Activated CD4-positive, alpha-beta T cell treated with anti-CD3 and anti-CD28 coated beads, Interleukin-2, Interleukin-6, amounts not matched to agents 100 ng/mL and 50 ng/mL, durations not matched to agents 16 hours and 8 hours (primary cell): ENCODE measurements at regions not wholly inside any gene's neighbourhood (a gene's known extent, or its start where the extent isn't known, plus 50 kb on each side); places are given as distances from the start of the nearest gene placed in this dataset.
"Not testable (repeated sequence)": the region's sequence is repeated elsewhere in the genome, so short reads cannot be mapped to it uniquely, and the experiment has no call there.

Experiments
- DNase-seq: peaks from one replicate; pipeline ENCODE4 v3.0.0-alpha.2; 2020

DNA sequence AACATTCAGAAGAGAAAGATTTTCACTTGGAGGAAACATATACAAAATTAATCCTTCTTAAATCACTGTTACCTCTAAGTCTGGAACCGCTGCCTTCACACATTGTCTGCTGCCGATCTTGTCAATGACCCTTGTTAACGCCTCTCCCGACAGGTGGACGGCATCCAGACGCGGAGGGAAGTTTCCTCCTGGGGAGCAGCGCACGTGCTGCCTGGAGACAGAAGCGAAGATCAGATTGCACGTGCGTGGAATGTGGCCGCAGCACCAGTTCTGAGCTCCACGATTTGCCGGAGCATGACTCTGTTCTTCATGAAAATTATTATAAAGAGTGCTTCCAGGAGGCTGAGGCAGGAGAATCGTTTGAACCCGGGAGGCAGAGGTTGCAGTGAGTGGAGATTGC lies 183.6 kb upstream of the IRX4 start:
- DNase-seq: no peak

DNA sequence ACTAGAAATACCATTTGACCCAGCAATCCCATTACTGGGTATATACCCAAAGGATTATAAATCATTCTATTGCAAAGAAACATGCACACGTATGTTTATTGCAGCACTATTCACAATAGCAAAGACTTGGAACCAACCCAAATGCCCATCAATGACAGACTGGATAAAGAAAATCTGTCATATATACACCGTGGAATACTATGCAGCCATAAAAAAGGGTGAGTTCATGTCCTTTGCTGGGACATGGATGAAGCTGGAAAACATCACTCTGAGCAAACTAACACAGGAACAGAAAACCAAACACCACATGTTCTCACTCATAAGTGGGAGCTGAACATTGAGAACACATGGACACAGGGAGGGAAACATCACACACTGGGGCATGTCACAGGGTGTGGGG lies 180.7 kb upstream of the IRX4 start:
- DNase-seq: not testable (repeated sequence)

DNA sequence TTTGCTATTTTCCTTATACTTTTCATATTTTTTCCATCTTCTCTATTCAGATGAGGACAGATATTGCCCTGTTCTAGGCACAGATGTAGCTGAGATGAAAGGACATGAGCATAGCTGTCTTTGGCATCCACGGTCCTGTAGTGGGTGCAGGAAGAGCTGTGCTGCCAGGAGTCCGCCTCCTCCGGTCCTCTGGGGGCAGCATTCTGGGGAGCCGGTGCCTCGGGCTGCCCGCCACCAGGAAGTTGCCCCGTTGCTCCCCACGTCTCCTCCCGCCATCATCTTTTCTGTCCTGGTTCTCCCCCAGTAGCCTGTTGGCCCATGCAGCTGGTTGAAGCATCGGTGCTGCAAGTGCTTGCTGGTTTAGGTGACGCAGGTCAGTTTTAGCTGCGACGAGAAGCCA lies 170.0 kb upstream of the IRX4 start:
- DNase-seq: no peak

DNA sequence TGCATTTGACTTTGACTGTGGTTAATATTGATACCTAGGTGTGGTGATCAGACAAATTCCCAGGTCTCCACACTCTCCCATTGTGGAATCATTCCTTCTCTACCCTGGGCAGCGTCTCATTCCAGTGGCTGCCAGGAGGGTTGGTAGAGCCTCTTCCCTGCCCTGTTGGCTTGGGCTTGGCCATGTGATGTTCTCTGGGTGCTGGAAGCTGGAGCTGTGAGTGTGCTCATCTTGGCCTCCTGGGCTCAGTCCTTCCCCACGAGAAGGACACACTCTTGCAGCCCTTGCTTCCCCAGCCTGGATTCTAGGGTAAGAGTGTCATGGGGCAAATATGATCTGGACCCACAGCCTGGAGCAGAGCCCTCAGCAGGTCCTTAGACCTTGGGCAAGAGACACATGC lies 167.2 kb upstream of the IRX4 start:
- DNase-seq: no peak

DNA sequence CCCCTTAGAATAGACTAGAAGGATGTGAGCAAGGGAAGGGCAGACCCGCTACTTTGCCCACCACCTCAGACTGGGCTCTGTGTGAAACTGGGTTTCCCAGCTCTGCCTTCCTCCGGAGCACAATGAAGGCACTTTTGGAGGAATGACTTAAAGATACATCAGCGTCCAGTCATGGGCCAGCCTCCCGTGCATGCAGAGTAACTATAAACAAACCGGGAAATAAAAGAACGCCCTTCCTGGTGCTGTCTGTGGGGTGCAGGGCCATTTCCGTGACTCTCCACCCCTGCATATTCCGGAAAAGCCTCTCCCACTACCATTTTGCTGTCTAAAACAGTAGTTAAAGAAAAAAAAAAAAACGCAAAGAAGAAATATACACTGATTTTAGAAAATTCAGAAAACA lies 165.9 kb upstream of the IRX4 start:
- DNase-seq: no peak

DNA sequence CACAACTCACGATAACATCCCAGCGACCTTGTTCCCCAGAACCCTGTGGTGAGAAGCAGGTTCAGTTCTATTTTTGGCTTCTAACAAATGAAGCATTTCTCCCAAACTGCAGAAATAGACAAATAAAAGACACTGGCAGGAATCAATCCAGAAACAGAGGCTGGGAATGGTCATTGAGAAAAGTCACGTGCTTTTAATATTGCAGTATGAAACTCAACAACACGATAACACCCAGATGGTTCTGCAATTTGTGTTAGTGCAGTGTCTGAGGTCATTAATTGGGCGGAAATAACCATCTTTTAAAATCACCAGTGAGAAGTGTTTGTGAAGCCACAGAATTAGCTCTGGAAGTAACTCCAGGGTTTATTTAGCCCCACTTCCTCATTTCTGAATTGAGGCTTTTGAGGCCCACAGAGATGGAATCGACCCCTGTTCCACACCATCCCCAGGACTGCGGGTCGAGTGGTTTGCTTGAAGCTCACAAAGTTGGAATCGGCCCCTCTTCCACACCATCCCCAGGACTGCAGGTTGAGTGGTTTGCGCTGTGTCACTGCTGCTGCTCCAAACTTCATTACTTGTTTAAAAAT lies 164.7 kb upstream of the IRX4 start:
- no peak for DNase-seq

DNA sequence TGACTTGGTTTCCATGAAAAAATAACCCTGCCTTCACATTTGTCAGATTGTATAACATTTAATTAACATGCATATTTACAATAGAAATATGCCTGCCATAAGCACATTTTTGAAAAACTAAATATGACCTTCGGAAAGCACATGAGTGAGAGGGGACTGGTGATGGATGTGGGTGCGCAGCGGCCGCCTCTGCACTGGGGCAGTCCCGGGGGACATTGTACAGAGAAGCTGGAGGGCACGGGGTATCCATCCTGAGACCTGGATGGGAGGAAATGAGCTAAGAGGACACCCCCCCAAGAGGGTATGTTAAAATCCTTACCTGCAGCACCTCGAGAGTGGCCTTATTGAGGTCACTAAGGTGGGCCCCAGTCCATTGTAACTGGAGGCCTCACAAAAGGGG lies 161.3 kb upstream of the IRX4 start:
- DNase-seq: no peak

DNA sequence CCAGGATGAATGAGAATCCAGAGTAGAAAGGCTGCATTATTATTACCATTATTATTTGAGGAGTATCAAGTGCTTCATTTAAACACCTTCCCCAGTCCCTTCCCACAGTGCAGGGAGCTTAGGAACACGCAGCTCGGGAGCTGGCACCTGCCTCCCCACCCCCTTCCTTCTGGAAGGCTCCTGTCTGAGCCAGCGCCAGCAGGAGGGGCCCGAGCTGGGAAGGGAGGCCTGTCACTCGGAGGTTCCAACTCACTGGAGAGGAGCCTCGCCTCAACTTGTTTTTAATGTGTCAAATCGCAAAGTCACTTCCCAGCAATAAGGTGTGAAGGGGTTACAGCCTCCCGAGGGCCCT lies 156.4 kb upstream of the IRX4 start:
- no peak for DNase-seq

DNA sequence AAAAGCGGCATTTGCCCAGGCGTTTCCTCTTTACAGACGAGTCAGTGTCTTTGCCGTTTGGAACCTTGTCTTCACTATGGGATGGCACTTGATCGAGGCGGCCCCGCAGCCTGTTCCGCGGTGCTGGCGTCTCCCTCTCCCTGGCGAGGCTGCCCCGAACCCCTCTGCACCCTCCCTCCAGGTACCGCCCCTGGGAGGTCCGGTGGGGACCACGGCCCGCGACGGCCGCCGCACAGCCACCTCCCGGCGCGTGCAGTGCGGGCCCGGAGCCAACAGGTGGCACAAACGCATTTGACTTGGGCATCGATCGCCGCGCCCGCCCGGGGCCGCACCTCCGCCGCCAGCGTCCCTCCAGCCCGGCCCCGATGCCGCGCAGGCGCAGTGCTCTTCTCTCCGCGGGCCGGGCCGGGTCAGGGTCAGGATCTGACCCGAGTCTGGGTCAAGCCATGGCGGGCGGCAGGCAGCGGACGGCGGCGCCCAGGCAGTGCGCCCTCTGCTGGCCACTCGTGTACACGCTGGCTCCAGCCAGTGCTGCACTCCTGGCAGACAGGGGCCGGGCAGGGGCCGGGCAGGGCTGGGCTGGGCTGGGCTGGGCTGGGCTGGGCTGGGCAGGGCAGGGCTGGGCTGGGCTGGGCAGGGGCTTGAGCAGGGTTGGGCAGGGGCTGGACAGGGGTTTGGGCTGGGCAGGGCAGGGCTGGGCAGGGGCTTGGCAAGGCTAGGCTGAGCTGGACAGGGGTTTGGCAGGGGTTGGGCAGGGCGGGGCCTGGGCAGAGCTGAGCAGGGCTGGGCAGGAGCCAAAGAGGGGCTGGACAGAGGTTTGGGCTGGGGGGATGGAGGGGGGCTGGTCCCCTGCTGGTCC lies 155.8 kb upstream of the IRX4 start:
- peak; percentile 73 for DNase-seq

DNA sequence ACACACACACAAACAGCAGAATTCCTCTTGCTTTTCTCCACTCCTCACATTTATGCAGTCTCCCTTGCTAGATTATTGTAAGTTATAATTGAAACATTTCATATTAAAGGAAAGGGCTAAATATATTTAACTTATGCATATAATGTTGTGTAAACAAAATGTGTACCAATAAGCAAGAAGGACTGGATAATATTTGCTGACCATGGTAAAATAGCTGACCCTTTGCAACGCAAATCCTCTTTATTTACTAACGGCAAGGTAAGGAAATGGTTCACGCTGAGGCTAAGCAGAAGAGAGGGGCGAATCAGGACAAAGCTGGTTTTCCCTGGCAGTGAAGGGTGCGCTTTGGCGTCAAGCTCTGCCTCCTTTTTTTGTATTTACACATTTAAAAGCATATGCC lies 154.2 kb upstream of the IRX4 start:
- no peak for DNase-seq

DNA sequence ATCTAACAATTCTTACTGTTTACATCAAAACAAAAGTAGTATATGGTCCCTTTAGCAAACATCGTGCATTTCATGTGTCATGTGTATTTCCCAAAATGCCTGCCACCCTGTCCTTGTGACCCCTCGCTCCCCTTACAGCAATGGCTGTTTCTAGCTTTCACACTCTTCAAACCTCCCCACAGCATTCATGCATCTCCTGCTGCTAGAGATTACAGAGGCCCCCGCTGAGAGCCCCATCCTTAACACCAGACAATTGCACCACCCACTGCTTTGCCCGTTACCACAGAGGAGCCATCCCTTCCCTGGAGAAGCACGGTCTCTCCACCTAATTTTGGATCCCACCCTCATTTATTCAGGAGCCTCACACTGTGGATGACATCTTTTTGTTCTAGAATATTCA lies 149.7 kb upstream of the IRX4 start:
- DNase-seq: no peak

DNA sequence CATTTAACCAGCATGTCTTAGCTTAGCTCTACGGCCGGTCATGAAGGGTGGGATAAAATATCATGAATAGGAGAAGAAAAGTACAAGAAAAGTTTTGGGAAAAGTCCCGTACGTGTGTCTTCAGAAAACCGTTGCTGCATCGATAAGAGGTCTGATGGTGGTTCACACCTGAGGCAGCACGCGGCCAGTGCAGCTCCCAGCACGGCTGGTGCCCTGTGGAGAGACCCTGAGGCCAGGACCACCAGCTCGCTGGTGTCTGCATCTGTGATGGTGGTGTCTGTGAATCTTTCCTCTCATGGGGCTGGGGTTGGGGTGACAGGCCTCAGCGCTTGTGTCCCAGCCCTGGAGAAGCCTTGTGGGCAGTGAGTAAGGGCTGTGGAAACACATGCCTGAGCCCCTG lies 148.9 kb upstream of the IRX4 start:
- no peak for DNase-seq

DNA sequence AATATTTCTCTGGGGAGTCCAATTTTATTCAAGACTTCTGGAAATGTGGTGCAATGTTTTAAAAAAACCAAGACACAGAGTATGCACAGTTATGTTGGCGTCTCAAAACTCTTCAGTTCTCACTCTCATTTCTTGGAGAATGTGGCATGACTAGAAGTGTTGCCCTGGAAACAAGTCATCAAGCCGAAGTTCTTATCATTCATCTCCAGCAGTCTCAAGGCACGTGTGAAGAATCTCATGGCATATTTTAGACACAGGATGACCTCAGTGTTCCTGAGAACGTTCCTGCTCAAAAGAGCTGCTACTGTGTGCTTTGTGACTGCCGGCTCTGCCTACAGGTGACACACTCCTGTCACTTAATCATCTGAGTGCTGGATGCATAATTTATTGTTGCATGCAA lies 147.4 kb upstream of the IRX4 start:
- no peak for DNase-seq

DNA sequence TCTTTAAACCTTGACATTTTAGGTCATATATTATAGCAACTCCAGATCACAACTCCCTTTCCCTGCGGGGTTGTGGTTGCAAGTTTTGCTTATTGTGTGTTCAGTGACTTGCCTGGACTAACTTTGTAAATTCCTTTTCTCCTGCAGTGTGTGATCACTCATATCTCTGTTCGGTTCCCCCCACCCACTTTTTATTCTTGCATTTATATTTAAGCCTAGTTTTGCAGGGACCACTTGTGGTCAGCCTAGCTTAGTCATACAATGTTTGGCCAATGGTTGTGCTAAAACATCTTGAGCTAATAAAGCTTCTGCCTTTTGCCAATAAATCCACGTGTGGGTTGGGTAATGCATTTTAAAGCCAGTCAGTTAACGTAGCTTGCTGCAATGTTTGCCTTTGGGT lies 146.5 kb upstream of the IRX4 start:
- DNase-seq: no peak

DNA sequence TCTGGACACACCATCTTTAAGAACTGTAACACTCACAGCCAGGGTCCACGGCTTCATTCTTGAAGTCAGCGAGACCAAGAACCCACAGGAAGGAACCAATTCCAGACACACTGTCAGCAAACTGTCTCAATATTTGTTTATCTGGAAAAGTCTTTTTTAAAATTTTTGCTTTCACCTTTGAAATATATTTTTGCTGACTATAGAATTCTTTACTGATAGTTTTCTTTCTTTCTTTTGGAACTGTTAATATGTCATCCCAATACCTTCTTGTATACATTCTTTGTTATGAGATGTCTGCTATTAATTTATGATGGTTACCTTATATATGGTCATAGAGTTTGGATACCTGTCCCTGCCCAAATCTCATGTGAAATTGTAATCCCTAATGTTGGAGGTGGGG lies 145.1 kb upstream of the IRX4 start:
- DNase-seq: no peak

DNA sequence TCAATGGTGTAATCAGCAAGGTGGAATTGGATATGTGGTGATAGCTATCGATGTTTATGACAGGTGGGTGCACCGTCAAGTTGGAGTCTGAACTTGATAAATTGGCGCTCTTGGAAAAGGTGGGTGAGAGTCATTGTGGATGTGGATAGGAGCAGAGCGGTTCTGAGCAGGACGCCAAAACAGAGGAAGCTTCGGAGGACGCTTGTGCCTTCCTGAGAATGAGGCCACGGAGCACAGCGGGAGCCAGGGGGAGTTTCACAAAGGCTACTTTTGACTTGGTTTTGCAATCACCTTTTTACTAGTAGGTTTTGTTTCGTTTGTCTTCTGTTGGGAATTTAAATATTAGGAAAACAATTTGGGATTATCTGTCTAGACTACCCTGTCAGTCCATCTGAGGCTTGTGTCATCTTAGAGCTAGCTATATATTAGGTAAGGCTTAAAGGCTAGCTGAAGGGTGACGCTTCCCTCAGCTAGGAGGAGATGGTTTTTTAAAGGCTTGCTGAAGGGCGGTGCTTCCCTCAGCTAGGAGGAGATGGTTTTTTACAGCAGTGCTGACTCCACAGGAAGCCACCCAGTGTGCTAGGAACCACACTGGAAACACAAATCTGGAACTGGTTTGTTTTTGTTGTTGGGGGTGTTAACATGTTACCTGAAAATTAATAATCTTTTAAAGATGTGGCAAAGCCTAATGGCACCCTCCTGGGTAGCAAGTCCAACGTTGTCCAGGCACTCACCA lies 142.4 kb upstream of the IRX4 start:
- DNase-seq: no peak

DNA sequence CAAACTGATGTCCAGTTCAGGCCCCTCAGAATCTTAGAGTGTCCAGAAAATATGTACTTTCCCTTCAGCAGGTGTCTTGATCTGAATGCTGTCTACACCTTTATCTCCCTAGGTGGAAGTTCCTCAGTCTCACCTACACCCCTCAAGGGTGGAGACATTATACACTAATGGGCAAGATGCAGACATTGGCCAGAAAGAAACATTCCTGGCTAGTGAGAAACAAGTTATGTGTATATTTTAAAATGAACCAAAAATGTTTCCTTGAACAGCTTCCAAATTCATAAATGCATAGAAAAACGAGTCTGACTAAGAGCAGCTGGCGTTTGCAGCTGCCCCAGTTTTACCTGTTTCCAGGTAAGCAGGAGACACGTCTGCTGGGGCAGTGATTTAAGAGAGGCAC lies 140.5 kb upstream of the IRX4 start:
- DNase-seq: no peak

DNA sequence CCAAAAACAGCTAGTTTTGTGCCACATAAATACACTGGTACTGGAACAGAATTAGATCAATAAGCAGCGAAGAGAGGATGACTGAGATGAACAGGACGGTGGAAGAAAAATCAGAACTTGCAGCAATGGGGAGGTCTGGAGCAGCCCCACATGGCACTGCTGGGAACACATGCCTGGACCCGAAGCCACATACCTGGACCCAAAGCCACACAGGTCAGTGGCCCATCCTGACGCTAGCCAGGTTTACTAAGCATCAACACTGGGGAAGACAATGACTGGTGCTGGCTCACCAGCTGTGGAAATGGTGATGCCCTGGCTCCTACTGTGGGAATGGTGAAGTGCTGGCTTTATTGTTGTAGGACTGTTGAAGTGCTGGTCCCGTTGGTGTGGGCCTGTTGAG lies 139.7 kb upstream of the IRX4 start:
- DNase-seq: no peak

DNA sequence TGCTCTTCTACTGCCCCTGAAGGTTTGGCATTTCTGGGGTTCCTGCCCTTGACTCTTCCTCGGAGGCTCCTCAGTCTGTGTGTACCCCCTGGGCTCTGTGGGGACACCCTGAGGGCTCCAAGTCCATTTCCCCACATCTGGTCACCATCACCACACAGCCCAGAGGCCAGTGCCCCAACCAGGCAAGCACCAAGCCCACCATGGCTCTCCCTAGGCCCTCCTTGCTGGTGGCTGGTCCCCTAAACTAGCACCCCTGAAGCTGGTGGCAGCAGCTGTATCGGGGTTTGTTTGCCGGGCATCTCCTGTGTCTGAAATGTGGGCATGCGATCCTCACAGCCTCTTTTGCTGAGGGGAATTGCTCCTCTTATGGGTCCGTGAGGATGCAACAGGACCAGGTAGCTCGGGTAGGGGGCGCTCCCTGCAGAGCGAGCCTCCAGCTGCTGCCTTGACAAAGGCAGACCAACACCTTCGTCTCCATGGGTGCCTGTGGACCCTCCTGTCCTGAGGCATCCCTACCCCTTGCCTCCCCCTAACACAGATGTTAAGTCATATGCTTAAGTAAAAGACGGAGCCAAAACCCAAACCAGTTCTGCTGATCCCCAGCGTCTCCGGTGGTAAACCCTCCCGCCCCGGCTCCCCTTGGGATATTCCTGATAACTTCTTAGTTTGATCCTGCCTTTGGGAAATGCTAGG lies 138.9 kb upstream of the IRX4 start:
- DNase-seq: no peak

DNA sequence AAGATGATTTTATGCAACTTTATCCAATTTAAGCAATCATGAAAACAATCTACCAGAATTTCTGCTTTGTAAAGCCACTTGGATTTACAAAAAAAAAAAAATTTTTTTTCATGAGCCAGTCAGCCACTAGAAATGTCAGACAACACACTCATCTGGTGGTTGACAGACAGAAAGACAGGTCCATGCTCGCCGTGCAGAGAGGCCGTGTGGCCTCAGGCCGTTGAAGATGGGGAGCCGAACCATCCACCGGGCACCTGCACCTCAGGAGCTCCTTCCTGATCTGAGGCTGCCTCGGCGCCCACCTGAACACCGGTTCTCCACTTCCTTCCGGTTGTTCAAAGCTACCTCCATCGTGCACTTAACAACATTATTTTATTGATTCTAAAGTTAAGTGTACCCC lies 138.0 kb upstream of the IRX4 start:
- no peak for DNase-seq

DNA sequence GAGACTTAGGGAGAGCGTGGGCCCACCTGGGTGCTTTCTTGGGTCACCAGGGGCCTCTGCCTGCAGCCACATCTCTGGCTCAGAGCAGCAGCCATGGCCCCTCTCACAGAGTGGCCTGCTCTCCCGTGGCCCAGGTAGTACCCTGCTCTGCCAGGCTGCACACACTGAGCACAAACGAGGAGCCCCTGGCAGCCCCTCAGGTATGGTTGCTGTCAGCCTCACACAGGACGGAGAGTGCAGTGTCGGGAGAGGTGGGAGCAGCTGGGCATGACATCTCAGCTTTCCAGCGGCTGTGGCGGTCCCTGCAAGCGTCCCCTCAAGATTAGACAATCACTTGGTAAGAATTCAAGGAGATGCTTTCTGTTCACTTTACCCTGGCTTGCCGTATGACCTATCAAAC lies 137.0 kb upstream of the IRX4 start:
- no peak for DNase-seq

DNA sequence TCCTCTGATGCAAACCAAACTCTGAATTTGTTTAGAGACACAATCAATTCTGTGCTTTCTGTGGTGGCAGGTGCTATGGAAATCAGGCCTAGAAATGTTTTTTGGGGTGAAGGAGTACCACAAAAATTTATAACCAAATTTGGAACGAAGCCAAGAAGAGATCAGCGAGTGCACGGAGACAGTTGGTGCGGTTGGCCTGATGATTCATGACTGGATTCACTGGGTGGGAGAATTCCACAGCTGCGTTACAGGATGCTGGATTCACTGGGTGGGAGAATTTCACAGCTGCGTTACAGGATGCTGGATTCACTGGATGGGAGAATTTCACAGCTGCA lies 135.6 kb upstream of the IRX4 start:
- DNase-seq: no peak

DNA sequence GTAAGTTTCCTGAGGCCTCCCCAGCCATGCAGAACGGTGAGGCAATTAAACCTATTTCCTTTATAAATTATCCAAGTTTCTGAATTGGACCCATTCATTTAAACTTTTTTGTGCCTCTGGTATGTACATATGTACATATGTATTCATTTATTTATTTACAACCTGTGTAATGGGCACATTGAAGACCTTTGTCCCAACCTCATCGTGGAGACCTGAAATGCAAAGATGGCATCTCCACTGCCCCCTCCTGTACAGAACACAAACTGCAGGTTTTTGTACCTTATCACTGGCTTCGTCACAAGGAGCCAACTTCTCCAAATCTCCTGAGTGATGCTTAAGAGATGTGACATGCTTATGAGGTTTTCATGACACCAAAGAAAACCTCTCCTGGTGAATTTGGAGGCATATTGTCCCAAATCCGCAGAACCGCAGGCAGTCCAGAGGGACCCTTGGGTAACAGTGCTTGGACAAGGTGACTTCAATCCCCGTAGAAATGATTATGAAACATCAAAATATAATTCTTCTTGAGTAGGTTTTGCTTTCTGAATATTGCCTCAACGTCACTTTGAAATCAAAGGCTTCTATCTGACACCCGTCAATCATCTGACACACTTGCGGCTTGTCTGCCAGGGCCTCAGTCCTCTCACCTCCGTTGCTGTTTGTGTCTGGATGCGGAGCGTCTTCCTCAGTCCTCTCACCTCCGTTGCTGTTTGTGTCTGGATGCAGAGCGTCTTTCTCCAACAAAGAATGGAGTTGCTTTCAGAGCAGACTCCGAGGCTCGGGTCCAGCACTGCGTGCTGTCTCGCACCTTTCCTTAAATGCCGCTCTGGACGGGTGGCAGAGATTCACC lies 135.0 kb upstream of the IRX4 start:
- peak; percentile 45 for DNase-seq
